Uterus (tissue), 3 donors: ENCODE measurements at regions not wholly inside any gene's neighbourhood (a gene's known extent, or its start where the extent isn't known, plus 50 kb on each side); places are given as distances from the start of the nearest gene placed in this dataset.

ENCODE experiments used
- DNase-seq, 2 donors: peaks; one replicate each; pipeline ENCODE4 v3.0.0-alpha.2; 2019 to 2020
- H3K27ac ChIP-seq, 2 donors: fragments of 200-600 bp; sonication (generic); 1 replicate in 1 of 2; 2 replicates in 1 of 2; pipeline ENCODE4 v1.5.1; 2016 to 2018
- H3K27me3 ChIP-seq, 2 donors: fragments of 200-600 bp; sonication (generic); one replicate each; pipeline ENCODE4 v1.5.1; 2018 to 2019; ENCODE audit warnings: control low read depth in 1 of 2
- H3K36me3 ChIP-seq, 2 donors: fragments of 200-600 bp; sonication (generic); one replicate each; pipeline ENCODE4 v1.5.1; 2019; ENCODE audit warnings: control low read depth in 1 of 2
- H3K4me1 ChIP-seq, 2 donors: fragments of 200-600 bp; sonication (generic); one replicate each; pipeline ENCODE4 v1.5.1; 2018 to 2019; ENCODE audit warnings: control low read depth in 1 of 2
- H3K4me3 ChIP-seq, 2 donors: fragments of 200-600 bp; sonication (generic); 1 replicate in 1 of 2; 2 replicates in 1 of 2; pipeline ENCODE4 v1.5.1; 2018 to 2019; ENCODE audit warnings: mild to moderate bottlenecking in 1 of 2
- H3K9me3 ChIP-seq, 2 donors: fragments of 200-600 bp; sonication (generic); one replicate each; pipeline ENCODE4 v1.5.1; 2019; ENCODE audit warnings: control low read depth in 1 of 2
- CTCF ChIP-seq, 4 experiments: fragments of 200-600 bp in 2 of 4; fragments of 450-650 bp in 2 of 4; sonication (generic) in 2 of 4; IDR thresholded peaks; one replicate each; pipeline ENCODE4 v1.5.1; 2016 to 2019; ENCODE audit warnings: antibody characterized with exemption in 4 of 4, mild to moderate bottlenecking in 2 of 4, moderate library complexity in 1 of 4
- POLR2A ChIP-seq, 2 donors: fragments of 450-650 bp; IDR thresholded peaks; one replicate each; pipeline ENCODE4 v1.6.1; 2016; ENCODE audit warnings: antibody characterized with exemption in 2 of 2, mild to moderate bottlenecking in 1 of 2, moderate library complexity in 1 of 2
- intact Hi-C: fragments of 100-400 bp; cut with DNase I; formaldehyde crosslinking; loops from one replicate; pipeline ENCODE4 v1.15.1; 2023; ENCODE audit warnings: low total_unique reads
- donor health status: DM: yes; HTN: yes; CAD: no.

DNA sequence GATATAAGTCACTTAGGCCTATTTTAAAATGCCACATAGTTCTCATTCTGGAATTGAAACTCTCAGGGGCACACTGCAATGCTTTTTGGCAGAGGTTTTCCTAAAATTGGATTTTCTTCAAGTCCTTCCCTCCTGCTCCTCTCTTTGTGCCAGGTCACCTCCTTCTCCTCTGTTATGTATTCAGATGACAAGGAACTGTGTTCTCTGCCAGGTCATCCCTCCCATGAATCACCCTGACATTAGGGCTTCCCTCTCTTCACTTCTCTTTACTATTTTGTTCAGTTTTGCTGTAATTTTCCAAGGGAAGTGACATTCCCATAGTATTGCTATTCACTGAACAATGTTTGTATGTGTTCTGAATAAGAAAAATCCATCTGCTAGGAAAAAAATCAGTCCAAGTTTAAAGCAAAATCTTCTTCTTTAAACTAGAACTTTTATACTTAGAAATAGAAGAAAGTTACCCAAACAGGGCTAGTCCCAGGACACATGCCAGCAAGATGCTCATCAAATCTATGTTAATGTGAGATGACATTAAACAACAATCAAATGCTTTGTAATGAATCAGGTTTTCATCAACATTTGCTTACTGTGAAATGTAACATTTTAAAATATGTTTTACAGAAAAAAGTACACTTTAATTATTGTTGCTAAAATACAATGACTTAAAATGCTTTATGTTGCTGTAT is 461.1 kb downstream of the MMUT start:
- H3K9me3 ChIP-seq: no peaks in the 10 kb centered on the region
- intact Hi-C loops: no loop called here
- no peak overlapping the region for H3K4me3 ChIP-seq
- H3K4me1 ChIP-seq: no peaks in the 10 kb centered on the region
- H3K36me3 ChIP-seq: no peaks in the 10 kb centered on the region
- no peak for DNase-seq
- H3K27ac ChIP-seq: no peak overlapping the region
- H3K27me3 ChIP-seq: no peaks in the 10 kb centered on the region
- TF ChIP-seq CTCF (IDR thresholded peaks at IDR 0.05) (no peak), POLR2A (IDR thresholded peaks at IDR 0.05) (no peak)

- H3K4me3 ChIP-seq: no peak overlapping the region
- no peaks in the 10 kb centered on the region for H3K27me3 ChIP-seq
- H3K27ac ChIP-seq: no peak overlapping the region
- H3K9me3 ChIP-seq: no peaks in the 10 kb centered on the region
- intact Hi-C loops: no loop called here
- H3K4me1 ChIP-seq: no peaks in the 10 kb centered on the region
- H3K36me3 ChIP-seq: no peaks in the 10 kb centered on the region
- TF ChIP-seq POLR2A (IDR thresholded peaks at IDR 0.05) (no peak), CTCF (IDR thresholded peaks at IDR 0.05) (no peak)
- no peak for DNase-seq
These were observed 464.5 kb downstream of the MMUT start for GRCh38 chr6:48998574-48998973.

DNA sequence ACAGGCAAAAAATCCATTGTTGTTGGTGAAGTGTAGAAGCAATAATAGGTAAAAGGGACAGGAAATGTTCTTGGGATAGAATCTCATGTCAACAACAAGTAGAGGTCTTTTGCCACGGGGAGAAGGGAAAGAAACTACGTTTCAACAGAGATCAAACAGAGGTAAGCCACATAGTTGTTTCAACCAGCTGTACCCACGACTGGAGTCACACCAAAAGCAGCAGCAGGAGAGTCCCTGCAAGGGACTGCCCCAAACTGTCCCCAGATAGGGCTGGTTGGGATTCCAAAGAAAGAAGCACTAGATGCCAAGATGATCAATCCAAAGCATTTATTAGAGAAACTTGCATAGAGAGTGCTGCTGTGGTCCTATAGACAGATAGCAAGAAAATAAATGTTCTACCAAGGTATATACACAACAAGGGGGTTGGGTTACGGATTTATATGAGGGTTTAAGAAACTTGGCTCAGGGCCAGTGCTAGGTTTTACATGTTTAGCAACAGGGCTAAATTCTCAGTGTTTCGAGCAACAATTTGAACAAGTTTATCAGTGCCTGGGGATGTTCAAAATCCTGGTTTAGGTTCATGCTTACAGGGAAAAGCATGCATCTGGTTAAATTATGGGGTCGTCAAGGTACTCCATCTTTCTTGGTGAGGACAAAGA is 466.5 kb downstream of the MMUT start:
- H3K4me3 ChIP-seq: no peak overlapping the region
- H3K4me1 ChIP-seq: no peaks in the 10 kb centered on the region
- no peaks in the 10 kb centered on the region for H3K9me3 ChIP-seq
- no peaks in the 10 kb centered on the region for H3K36me3 ChIP-seq
- no peaks in the 10 kb centered on the region for H3K27me3 ChIP-seq
- H3K27ac ChIP-seq: no peak overlapping the region
- no peak for DNase-seq
- no peak for TF ChIP-seq POLR2A (IDR thresholded peaks at IDR 0.05)
- no peak for TF ChIP-seq CTCF (IDR thresholded peaks at IDR 0.05)
- intact Hi-C loops: no loop called here

GRCh38 chr6:48994811-48995210 is 468.2 kb downstream of the MMUT start:
- H3K4me1 ChIP-seq: no peaks in the 10 kb centered on the region
- TF ChIP-seq CTCF (IDR thresholded peaks at IDR 0.05): no peak
- no peaks in the 10 kb centered on the region for H3K9me3 ChIP-seq
- no peak for DNase-seq
- intact Hi-C loops: no loop called here
- no peaks in the 10 kb centered on the region for H3K36me3 ChIP-seq
- H3K27ac ChIP-seq: no peak overlapping the region
- H3K27me3 ChIP-seq: no peaks in the 10 kb centered on the region
- H3K4me3 ChIP-seq: no peak overlapping the region

DNA sequence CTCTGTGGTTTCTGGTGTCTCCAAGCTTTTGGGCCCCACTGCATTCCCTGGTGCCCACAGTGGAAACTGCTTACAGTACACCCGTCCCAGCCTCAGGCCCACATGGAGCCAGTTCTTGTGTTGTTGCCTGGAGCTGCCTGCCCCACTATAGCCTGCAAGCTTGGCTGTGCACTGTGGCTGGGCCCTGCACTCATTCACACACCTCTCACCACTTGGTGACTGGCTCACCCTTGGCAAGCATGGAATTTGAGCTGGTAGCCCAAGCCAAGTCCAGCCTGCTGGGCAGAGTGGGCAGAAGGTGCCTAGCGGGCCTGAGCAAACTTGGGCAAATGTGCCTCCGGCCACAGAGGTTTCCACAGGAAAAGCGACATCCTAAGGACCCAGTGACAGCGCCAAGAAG is 472.3 kb downstream of the MMUT start:
- Histone ChIP-seq H3K9me3 (no peaks in the 10 kb centered on the region), H3K27ac (no peak overlapping the region), H3K36me3 (no peaks in the 10 kb centered on the region), H3K4me1 (no peaks in the 10 kb centered on the region), H3K4me3 (no peak overlapping the region), H3K27me3 (no peaks in the 10 kb centered on the region)
- DNase-seq: no peak
- TF ChIP-seq CTCF (IDR thresholded peaks at IDR 0.05) (no peak), POLR2A (IDR thresholded peaks at IDR 0.05) (no peak)
- intact Hi-C loops: no loop called here
